GM23338 (cell line): ENCODE measurements at regions not wholly inside any gene's neighbourhood (a gene's known extent, or its start where the extent isn't known, plus 50 kb on each side); places are given as distances from the start of the nearest gene placed in this dataset.

Experiments used
- ATAC-seq: fragments of 200-7000 bp; cut with Tn5 transposase; 3 replicates; pipeline ENCODE4 v1.9.1; 2020
- DNase-seq: peaks from one replicate; pipeline ENCODE4 v3.0.0-alpha.2; 2015; ENCODE audit warnings: low spot score
- H2AFZ ChIP-seq: fragments of 200-600 bp; sonication (generic); 2 replicates; pipeline ENCODE4 v1.8.0; 2016; ENCODE audit warnings: antibody characterized with exemption, mild to moderate bottlenecking, moderate library complexity
- H3F3A ChIP-seq: fragments of 200-600 bp; sonication (generic); replicated peaks from 2 replicates; pipeline ENCODE4 v1.8.0; 2017; ENCODE audit warnings: antibody characterized with exemption, mixed run types, low read depth
- H3K27ac ChIP-seq: fragments of 200-600 bp; sonication (generic); 2 replicates; pipeline ENCODE4 v1.6.1; 2016; ENCODE audit warnings: low read depth
- H3K27me3 ChIP-seq: fragments of 200-600 bp; sonication (generic); 2 replicates; pipeline ENCODE4 v1.8.0; 2016; ENCODE audit warnings: mild to moderate bottlenecking, mixed run types, moderate library complexity; ENCODE audit not compliant: insufficient read depth
- H3K36me3 ChIP-seq: fragments of 200-600 bp; sonication (generic); 2 replicates; pipeline ENCODE4 v1.8.0; 2016; ENCODE audit warnings: mild to moderate bottlenecking; ENCODE audit not compliant: insufficient read depth
- H3K4me1 ChIP-seq: fragments of 200-600 bp; sonication (generic); 2 replicates; pipeline ENCODE4 v1.8.0; 2016; ENCODE audit warnings: mild to moderate bottlenecking, moderate library complexity; ENCODE audit not compliant: insufficient read depth
- H3K4me2 ChIP-seq: fragments of 200-600 bp; sonication (generic); 2 replicates; pipeline ENCODE4 v1.7.1; 2017; ENCODE audit warnings: mixed run types
- H3K4me3 ChIP-seq: fragments of 200-600 bp; sonication (generic); 2 replicates; pipeline ENCODE4 v1.6.1; 2016; ENCODE audit warnings: mixed run types
- H3K79me2 ChIP-seq: fragments of 200-600 bp; sonication (generic); replicated peaks from 2 replicates; pipeline ENCODE4 v1.8.0; 2017; ENCODE audit warnings: mild to moderate bottlenecking; ENCODE audit not compliant: insufficient read depth
- H3K9me2 ChIP-seq: fragments of 200-600 bp; sonication (generic); 2 replicates; pipeline ENCODE4 v1.8.0; 2017; ENCODE audit not compliant: insufficient read depth
- H4K20me1 ChIP-seq: fragments of 200-600 bp; sonication (generic); replicated peaks from 2 replicates; pipeline ENCODE4 v1.8.0; 2017; ENCODE audit warnings: mild to moderate bottlenecking; ENCODE audit not compliant: insufficient read depth
- H3K27ac Mint-ChIP-seq: 2 replicates; pipeline ENCODE4 v1.8.0; 2020; ENCODE audit warnings: inconsistent platforms, mild to moderate bottlenecking, moderate library complexity, mixed read lengths
- H3K27me3 Mint-ChIP-seq: 3 replicates; pipeline ENCODE4 v1.8.0; 2022; ENCODE audit warnings: low read depth, mild to moderate bottlenecking, moderate library complexity, mixed read lengths, inconsistent platforms; ENCODE audit not compliant: insufficient read depth, poor library complexity
- H3K36me3 Mint-ChIP-seq: 3 replicates; pipeline ENCODE4 v1.8.0; 2021; ENCODE audit warnings: low read depth, mild to moderate bottlenecking, inconsistent platforms, moderate library complexity, mixed read lengths
- H3K4me1 Mint-ChIP-seq: 3 replicates; pipeline ENCODE4 v1.8.0; 2020; ENCODE audit warnings: mild to moderate bottlenecking, inconsistent platforms, mixed read lengths
- H3K4me3 Mint-ChIP-seq: 3 replicates; pipeline ENCODE4 v1.8.0; 2021; ENCODE audit warnings: moderate library complexity, mild to moderate bottlenecking, inconsistent platforms, mixed read lengths
- H3K9me3 Mint-ChIP-seq: 3 replicates; pipeline ENCODE4 v1.8.0; 2020; ENCODE audit warnings: moderate library complexity, mild to moderate bottlenecking, inconsistent platforms, mixed read lengths
- CTCF ChIP-seq, 2 experiments: fragments of 200-600 bp in 1 of 2; sonication (generic) in 1 of 2; conservative IDR thresholded peaks; 2 replicates each; pipeline versions ENCODE4 v1.5.1 to v1.6.1; 2016 to 2017; ENCODE audit warnings: antibody characterized with exemption in 2 of 2, low read depth in 2 of 2, mild to moderate bottlenecking in 2 of 2, moderate library complexity in 1 of 2
- ETS1 ChIP-seq: IDR thresholded peaks from 2 replicates; pipeline ENCODE4 v1.6.1; 2016; ENCODE audit warnings: antibody characterized with exemption
- EZH2 ChIP-seq: fragments of 200-600 bp; sonication (generic); IDR thresholded peaks from one replicate; pipeline ENCODE4 v1.8.0; 2017; ENCODE audit warnings: antibody characterized with exemption, mild to moderate bottlenecking, low read depth; ENCODE audit not compliant: unreplicated experiment
- JUNB ChIP-seq: IDR thresholded peaks from one replicate; pipeline ENCODE4 v1.6.1; 2016; ENCODE audit warnings: antibody characterized with exemption; ENCODE audit not compliant: unreplicated experiment
- NANOG ChIP-seq: IDR thresholded peaks from 2 replicates; pipeline ENCODE4 v1.6.1; 2016; ENCODE audit warnings: antibody characterized with exemption, borderline replicate concordance
- POLR2AphosphoS5 ChIP-seq: IDR thresholded peaks from 2 replicates; pipeline ENCODE4 v1.6.1; 2016; ENCODE audit warnings: antibody characterized with exemption, low read depth
- ZNF331 ChIP-seq: fragments of 250-450 bp; sonication (Bioruptor Pico); IDR thresholded peaks from 2 replicates; pipeline ENCODE4 v1.5.0; 2020; ENCODE audit warnings: low read depth, mild to moderate bottlenecking, moderate library complexity
- TF ChIP-seq, protein P1 (sequence below): IDR thresholded peaks from one replicate; pipeline ENCODE4 v1.6.1; 2018; ENCODE audit warnings: antibody characterized with exemption; ENCODE audit not compliant: unreplicated experiment
- TF ChIP-seq, protein P2 (sequence below): fragments of 250-450 bp; sonication (Bioruptor Pico); IDR thresholded peaks from 2 replicates; pipeline ENCODE4 v1.5.0; 2020; ENCODE audit warnings: mild to moderate bottlenecking, moderate library complexity

DNA sequence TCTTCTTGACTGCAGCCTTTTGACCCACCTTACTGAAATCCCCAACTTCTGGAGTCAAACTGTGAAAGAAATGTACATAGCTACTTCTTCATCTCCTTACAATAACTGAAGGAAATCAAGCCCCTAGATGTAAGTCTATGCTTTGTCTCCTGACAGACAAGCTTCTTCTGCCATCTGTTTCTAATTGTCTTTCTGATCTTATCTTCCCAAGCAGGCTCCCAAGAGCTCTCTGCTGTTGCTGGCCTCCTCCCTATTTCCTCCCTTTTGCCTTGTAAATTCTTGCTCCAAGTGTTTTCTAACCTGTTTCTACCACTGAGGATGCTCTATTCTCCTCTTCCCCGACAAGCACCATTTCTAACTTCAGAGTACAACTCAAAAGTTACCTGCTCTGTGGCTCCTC lies 77.4 kb upstream of the OSR1 start:
- Histone ChIP-seq H3K4me1 (peaks cover 4% of the 10 kb centered on the region; the same call in 1 of the 2 replicates), H3K27me3 (no peaks in the 10 kb centered on the region), H2AFZ (0 out of 2 replicates have a peak overlapping the region, but pooled peaks have one; percentile 14), H3K79me2 (no peaks in the 10 kb centered on the region), H3K4me2 (no peak overlapping the region), H3K36me3 (no peaks in the 10 kb centered on the region), H3K4me3 (no peak overlapping the region), H3F3A (no peaks in the 10 kb centered on the region), H3K9me2 (peaks cover 4% of the 10 kb centered on the region; the same call in 1 of the 2 replicates), H3K27ac (no peak overlapping the region), H4K20me1 (no peaks in the 10 kb centered on the region)
- no peak for ATAC-seq
- H3K36me3 Mint-ChIP-seq: no peaks in the 10 kb centered on the region
- H3K27me3 Mint-ChIP-seq: peaks cover 3% of the 10 kb centered on the region
- DNase-seq: no peak
- TF ChIP-seq JUNB: no peak
- no peak for TF ChIP-seq EZH2
- TF ChIP-seq, protein P1, sequence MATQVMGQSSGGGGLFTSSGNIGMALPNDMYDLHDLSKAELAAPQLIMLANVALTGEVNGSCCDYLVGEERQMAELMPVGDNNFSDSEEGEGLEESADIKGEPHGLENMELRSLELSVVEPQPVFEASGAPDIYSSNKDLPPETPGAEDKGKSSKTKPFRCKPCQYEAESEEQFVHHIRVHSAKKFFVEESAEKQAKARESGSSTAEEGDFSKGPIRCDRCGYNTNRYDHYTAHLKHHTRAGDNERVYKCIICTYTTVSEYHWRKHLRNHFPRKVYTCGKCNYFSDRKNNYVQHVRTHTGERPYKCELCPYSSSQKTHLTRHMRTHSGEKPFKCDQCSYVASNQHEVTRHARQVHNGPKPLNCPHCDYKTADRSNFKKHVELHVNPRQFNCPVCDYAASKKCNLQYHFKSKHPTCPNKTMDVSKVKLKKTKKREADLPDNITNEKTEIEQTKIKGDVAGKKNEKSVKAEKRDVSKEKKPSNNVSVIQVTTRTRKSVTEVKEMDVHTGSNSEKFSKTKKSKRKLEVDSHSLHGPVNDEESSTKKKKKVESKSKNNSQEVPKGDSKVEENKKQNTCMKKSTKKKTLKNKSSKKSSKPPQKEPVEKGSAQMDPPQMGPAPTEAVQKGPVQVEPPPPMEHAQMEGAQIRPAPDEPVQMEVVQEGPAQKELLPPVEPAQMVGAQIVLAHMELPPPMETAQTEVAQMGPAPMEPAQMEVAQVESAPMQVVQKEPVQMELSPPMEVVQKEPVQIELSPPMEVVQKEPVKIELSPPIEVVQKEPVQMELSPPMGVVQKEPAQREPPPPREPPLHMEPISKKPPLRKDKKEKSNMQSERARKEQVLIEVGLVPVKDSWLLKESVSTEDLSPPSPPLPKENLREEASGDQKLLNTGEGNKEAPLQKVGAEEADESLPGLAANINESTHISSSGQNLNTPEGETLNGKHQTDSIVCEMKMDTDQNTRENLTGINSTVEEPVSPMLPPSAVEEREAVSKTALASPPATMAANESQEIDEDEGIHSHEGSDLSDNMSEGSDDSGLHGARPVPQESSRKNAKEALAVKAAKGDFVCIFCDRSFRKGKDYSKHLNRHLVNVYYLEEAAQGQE: no peak
- no peak for TF ChIP-seq ZNF331 (CRISPR knock-in tag)
- no peak for TF ChIP-seq CTCF (conservative IDR thresholded peaks at IDR 0.05; ENCODE audit: low read depth in 2 of 2)
- TF ChIP-seq ETS1: no peak
- TF ChIP-seq, protein P2, sequence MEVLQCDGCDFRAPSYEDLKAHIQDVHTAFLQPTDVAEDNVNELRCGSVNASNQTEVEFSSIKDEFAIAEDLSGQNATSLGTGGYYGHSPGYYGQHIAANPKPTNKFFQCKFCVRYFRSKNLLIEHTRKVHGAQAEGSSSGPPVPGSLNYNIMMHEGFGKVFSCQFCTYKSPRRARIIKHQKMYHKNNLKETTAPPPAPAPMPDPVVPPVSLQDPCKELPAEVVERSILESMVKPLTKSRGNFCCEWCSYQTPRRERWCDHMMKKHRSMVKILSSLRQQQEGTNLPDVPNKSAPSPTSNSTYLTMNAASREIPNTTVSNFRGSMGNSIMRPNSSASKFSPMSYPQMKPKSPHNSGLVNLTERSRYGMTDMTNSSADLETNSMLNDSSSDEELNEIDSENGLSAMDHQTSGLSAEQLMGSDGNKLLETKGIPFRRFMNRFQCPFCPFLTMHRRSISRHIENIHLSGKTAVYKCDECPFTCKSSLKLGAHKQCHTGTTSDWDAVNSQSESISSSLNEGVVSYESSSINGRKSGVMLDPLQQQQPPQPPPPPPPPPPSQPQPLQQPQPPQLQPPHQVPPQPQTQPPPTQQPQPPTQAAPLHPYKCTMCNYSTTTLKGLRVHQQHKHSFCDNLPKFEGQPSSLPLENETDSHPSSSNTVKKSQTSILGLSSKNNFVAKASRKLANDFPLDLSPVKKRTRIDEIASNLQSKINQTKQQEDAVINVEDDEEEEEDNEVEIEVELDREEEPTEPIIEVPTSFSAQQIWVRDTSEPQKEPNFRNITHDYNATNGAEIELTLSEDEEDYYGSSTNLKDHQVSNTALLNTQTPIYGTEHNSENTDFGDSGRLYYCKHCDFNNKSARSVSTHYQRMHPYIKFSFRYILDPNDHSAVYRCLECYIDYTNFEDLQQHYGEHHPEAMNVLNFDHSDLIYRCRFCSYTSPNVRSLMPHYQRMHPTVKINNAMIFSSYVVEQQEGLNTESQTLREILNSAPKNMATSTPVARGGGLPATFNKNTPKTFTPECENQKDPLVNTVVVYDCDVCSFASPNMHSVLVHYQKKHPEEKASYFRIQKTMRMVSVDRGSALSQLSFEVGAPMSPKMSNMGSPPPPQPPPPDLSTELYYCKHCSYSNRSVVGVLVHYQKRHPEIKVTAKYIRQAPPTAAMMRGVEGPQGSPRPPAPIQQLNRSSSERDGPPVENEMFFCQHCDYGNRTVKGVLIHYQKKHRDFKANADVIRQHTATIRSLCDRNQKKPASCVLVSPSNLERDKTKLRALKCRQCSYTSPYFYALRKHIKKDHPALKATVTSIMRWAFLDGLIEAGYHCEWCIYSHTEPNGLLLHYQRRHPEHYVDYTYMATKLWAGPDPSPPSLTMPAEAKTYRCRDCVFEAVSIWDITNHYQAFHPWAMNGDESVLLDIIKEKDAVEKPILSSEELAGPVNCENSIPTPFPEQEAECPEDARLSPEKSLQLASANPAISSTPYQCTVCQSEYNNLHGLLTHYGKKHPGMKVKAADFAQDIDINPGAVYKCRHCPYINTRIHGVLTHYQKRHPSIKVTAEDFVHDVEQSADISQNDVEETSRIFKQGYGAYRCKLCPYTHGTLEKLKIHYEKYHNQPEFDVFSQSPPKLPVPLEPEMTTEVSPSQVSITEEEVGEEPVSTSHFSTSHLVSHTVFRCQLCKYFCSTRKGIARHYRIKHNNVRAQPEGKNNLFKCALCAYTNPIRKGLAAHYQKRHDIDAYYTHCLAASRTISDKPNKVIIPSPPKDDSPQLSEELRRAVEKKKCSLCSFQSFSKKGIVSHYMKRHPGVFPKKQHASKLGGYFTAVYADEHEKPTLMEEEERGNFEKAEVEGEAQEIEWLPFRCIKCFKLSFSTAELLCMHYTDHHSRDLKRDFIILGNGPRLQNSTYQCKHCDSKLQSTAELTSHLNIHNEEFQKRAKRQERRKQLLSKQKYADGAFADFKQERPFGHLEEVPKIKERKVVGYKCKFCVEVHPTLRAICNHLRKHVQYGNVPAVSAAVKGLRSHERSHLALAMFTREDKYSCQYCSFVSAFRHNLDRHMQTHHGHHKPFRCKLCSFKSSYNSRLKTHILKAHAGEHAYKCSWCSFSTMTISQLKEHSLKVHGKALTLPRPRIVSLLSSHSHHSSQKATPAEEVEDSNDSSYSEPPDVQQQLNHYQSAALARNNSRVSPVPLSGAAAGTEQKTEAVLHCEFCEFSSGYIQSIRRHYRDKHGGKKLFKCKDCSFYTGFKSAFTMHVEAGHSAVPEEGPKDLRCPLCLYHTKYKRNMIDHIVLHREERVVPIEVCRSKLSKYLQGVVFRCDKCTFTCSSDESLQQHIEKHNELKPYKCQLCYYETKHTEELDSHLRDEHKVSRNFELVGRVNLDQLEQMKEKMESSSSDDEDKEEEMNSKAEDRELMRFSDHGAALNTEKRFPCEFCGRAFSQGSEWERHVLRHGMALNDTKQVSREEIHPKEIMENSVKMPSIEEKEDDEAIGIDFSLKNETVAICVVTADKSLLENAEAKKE (CRISPR knock-in tag): no peak
- TF ChIP-seq POLR2AphosphoS5: no peak
- TF ChIP-seq NANOG: no peak
- H3K4me3 Mint-ChIP-seq: no peak overlapping the region
- no peak overlapping the region for H3K27ac Mint-ChIP-seq
- no peaks in the 10 kb centered on the region for H3K9me3 Mint-ChIP-seq
- H3K4me1 Mint-ChIP-seq: peaks cover 8% of the 10 kb centered on the region
